Loucy (cell line): ENCODE measurements at regions not wholly inside any gene's neighbourhood (a gene's known extent, or its start where the extent isn't known, plus 50 kb on each side); places are given as distances from the start of the nearest gene placed in this dataset.

ENCODE experiments used
- EZH2phosphoT487 ChIP-seq: fragments of 200-600 bp; IDR thresholded peaks from 2 replicates; pipeline ENCODE4 v1.6.1; 2018; ENCODE audit warnings: antibody characterized with exemption, mild to moderate bottlenecking, moderate library complexity, borderline replicate concordance
- TF ChIP-seq, protein P1 (sequence below): fragments of 200-600 bp; sonication (generic); conservative IDR thresholded peaks from 2 replicates; pipeline ENCODE4 v1.5.1; 2014; ENCODE audit warnings: mild to moderate bottlenecking, antibody characterized with exemption, low read length

DNA sequence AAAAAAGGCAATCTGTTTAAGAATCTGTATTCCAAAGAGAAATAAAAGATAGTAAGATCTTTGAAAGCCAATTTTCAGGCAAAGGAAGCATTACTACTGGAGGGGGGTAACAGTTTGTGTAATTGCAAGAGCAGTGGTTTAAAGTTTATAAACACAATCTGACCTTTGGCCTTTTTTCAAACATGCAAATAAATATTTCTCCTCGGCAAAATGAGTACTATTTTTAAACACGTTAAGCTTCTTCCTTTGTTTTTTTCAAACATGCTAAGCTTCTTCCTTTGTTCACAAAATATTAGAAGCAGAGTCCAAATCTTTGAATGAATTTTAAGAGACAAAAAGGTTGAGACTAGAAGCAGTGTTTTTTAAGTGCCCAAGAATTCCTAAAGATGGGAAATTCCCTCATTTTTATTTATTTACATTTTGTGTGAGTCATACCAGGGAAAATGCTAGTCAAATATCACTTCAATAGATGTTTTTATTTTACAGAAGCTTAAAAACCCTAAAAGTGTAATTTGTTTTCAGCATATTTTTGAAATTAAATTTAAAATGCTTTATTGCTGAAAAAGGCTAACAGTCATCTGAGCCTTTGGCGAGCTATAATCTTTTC is 229.3 kb downstream of the GPR37 start:
- TF ChIP-seq, protein P1, sequence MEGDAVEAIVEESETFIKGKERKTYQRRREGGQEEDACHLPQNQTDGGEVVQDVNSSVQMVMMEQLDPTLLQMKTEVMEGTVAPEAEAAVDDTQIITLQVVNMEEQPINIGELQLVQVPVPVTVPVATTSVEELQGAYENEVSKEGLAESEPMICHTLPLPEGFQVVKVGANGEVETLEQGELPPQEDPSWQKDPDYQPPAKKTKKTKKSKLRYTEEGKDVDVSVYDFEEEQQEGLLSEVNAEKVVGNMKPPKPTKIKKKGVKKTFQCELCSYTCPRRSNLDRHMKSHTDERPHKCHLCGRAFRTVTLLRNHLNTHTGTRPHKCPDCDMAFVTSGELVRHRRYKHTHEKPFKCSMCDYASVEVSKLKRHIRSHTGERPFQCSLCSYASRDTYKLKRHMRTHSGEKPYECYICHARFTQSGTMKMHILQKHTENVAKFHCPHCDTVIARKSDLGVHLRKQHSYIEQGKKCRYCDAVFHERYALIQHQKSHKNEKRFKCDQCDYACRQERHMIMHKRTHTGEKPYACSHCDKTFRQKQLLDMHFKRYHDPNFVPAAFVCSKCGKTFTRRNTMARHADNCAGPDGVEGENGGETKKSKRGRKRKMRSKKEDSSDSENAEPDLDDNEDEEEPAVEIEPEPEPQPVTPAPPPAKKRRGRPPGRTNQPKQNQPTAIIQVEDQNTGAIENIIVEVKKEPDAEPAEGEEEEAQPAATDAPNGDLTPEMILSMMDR, result no peak
- TF ChIP-seq EZH2phosphoT487, result no peak
